Neural cell (in vitro differentiated cells): ENCODE measurements at regions not wholly inside any gene's neighbourhood (a gene's known extent, or its start where the extent isn't known, plus 50 kb on each side); places are given as distances from the start of the nearest gene placed in this dataset.

Experiments used
- H2AFZ ChIP-seq: fragments of 200-600, 300-800 bp; sonication (generic), shearing (Covaris generic); 2 replicates; pipeline ENCODE4 v1.6.0; 2014; ENCODE audit warnings: low read depth, mild to moderate bottlenecking, antibody characterized with exemption, low read length, moderate library complexity
- H3F3A ChIP-seq: fragments of 200-600 bp; shearing (Covaris generic); 2 replicates; pipeline ENCODE4 v1.6.1; 2016; ENCODE audit warnings: mild to moderate bottlenecking, moderate library complexity, mixed read lengths, antibody characterized with exemption, low read length; ENCODE audit not compliant: insufficient read depth, poor library complexity, severe bottlenecking
- H3K27ac ChIP-seq: fragments of 200-600, 300-800 bp; sonication (generic), shearing (Covaris generic); 2 replicates; pipeline ENCODE4 v1.5.1; 2014; ENCODE audit warnings: mild to moderate bottlenecking, low read length, moderate library complexity
- H3K27me3 ChIP-seq: fragments of 300-800, 200-600 bp; sonication (generic), shearing (Covaris generic); 2 replicates; pipeline ENCODE4 v1.6.0; 2014; ENCODE audit warnings: mild to moderate bottlenecking, low read depth, low read length, moderate library complexity; ENCODE audit not compliant: insufficient read depth
- H3K36me3 ChIP-seq: fragments of 300-800, 200-600 bp; sonication (generic), shearing (Covaris generic); 2 replicates; pipeline ENCODE4 v1.5.1; 2014; ENCODE audit warnings: mild to moderate bottlenecking, antibody characterized with exemption, low read length, moderate library complexity; ENCODE audit not compliant: insufficient read depth
- H3K4me2 ChIP-seq: fragments of 300-800, 200-600 bp; sonication (generic), shearing (Covaris generic); 2 replicates; pipeline ENCODE4 v1.6.0; 2014; ENCODE audit warnings: mild to moderate bottlenecking, low read length
- H3K4me3 ChIP-seq: fragments of 300-800, 200-600 bp; sonication (generic), shearing (Covaris generic); 2 replicates; pipeline ENCODE4 v1.5.1; 2014; ENCODE audit warnings: mild to moderate bottlenecking, low read length, moderate library complexity
- H3K79me2 ChIP-seq: fragments of 200-600 bp; shearing (Covaris generic); replicated peaks from 2 replicates; pipeline ENCODE4 v1.6.0; 2014; ENCODE audit warnings: mild to moderate bottlenecking, low read length, moderate library complexity; ENCODE audit not compliant: insufficient read depth
- H3K9ac ChIP-seq: fragments of 300-800, 200-600 bp; sonication (generic), shearing (Covaris generic); 2 replicates; pipeline ENCODE4 v1.6.1; 2016; ENCODE audit warnings: mild to moderate bottlenecking, low read length, mixed read lengths
- H3K9me2 ChIP-seq: fragments of 200-600 bp; shearing (Covaris generic); 2 replicates; pipeline ENCODE4 v1.6.1; 2016; ENCODE audit warnings: mild to moderate bottlenecking, low read length, mixed read lengths; ENCODE audit not compliant: insufficient read depth
- H3K9me3 ChIP-seq: fragments of 200-600, 300-800 bp; sonication (generic), shearing (Covaris generic); 2 replicates; pipeline ENCODE4 v1.6.1; 2016; ENCODE audit warnings: mild to moderate bottlenecking, mixed run types, low read length, moderate library complexity, mixed read lengths
- H4K20me1 ChIP-seq: fragments of 200-600 bp; shearing (Covaris generic); 2 replicates; pipeline ENCODE4 v1.6.1; 2016; ENCODE audit warnings: mild to moderate bottlenecking, mixed run types; ENCODE audit not compliant: insufficient read depth
- EP300 ChIP-seq: fragments of 450-650 bp; conservative IDR thresholded peaks from 2 replicates; pipeline ENCODE4 v1.6.1; 2014; ENCODE audit warnings: antibody characterized with exemption, mild to moderate bottlenecking, moderate library complexity; ENCODE audit not compliant: poor library complexity, severe bottlenecking
- EZH2 ChIP-seq: fragments of 200-600, 300-800 bp; shearing (Covaris generic), sonication (generic); IDR thresholded peaks from 2 replicates; pipeline ENCODE4 v1.6.1; 2014; ENCODE audit warnings: antibody characterized with exemption, low read length, borderline replicate concordance, mild to moderate bottlenecking; ENCODE audit not compliant: insufficient read depth, poor library complexity, severe bottlenecking
- POLR2AphosphoS5 ChIP-seq: IDR thresholded peaks from 2 replicates; pipeline ENCODE4 v1.6.1; 2012
- RAD21 ChIP-seq: fragments of 450-650 bp; conservative IDR thresholded peaks from 2 replicates; pipeline ENCODE4 v1.6.1; 2014; ENCODE audit warnings: antibody characterized with exemption, mild to moderate bottlenecking, moderate library complexity
- REST ChIP-seq: IDR thresholded peaks from 2 replicates; pipeline ENCODE4 v1.6.1; 2012; ENCODE audit warnings: borderline replicate concordance
- SMC3 ChIP-seq: fragments of 450-650 bp; conservative IDR thresholded peaks from 2 replicates; pipeline ENCODE4 v1.6.1; 2014; ENCODE audit warnings: antibody characterized with exemption, mild to moderate bottlenecking, moderate library complexity; ENCODE audit not compliant: poor library complexity
- TAF1 ChIP-seq: IDR thresholded peaks from 2 replicates; pipeline ENCODE4 v1.6.1; 2012; ENCODE audit warnings: low read depth
- TF ChIP-seq, protein P1 (sequence below): fragments of 450-650 bp; IDR thresholded peaks from 2 replicates; pipeline ENCODE4 v1.5.1; 2014; ENCODE audit warnings: antibody characterized with exemption, mild to moderate bottlenecking, moderate library complexity; ENCODE audit not compliant: poor library complexity, severe bottlenecking

GRCh38 chr9:11708899-11709298 lies 984.3 kb upstream of the TYRP1 start:
- H3K4me3 ChIP-seq = no peak overlapping the region
- H3K27ac ChIP-seq = no peak overlapping the region
- H3K4me2 ChIP-seq = no peak overlapping the region
- no peaks in the 10 kb centered on the region for H3F3A ChIP-seq
- no peaks in the 10 kb centered on the region for H3K36me3 ChIP-seq
- H3K9me2 ChIP-seq = no peaks in the 10 kb centered on the region
- no peak overlapping the region for H2AFZ ChIP-seq
- no peaks in the 10 kb centered on the region for H4K20me1 ChIP-seq
- H3K9me3 ChIP-seq = no peaks in the 10 kb centered on the region
- no peaks in the 10 kb centered on the region for H3K27me3 ChIP-seq
- no peak overlapping the region for H3K9ac ChIP-seq
- TF ChIP-seq EP300 = peak; percentile 91
- TF ChIP-seq, protein P1, sequence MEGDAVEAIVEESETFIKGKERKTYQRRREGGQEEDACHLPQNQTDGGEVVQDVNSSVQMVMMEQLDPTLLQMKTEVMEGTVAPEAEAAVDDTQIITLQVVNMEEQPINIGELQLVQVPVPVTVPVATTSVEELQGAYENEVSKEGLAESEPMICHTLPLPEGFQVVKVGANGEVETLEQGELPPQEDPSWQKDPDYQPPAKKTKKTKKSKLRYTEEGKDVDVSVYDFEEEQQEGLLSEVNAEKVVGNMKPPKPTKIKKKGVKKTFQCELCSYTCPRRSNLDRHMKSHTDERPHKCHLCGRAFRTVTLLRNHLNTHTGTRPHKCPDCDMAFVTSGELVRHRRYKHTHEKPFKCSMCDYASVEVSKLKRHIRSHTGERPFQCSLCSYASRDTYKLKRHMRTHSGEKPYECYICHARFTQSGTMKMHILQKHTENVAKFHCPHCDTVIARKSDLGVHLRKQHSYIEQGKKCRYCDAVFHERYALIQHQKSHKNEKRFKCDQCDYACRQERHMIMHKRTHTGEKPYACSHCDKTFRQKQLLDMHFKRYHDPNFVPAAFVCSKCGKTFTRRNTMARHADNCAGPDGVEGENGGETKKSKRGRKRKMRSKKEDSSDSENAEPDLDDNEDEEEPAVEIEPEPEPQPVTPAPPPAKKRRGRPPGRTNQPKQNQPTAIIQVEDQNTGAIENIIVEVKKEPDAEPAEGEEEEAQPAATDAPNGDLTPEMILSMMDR = no peak
- no peak for TF ChIP-seq TAF1
- TF ChIP-seq POLR2AphosphoS5 = peak; percentile 63
- peak; percentile 43 for TF ChIP-seq REST
- TF ChIP-seq SMC3 = no peak
- TF ChIP-seq RAD21 = no peak
- TF ChIP-seq EZH2 = no peak
- no peaks in the 10 kb centered on the region for H3K79me2 ChIP-seq

GRCh38 chr9:11709567-11709966 lies 983.6 kb upstream of the TYRP1 start:
- Histone ChIP-seq H3K4me3 (no peak overlapping the region), H3F3A (no peaks in the 10 kb centered on the region), H3K9ac (no peak overlapping the region)

More at GRCh38 chr9:11709567-11709966, 983.6 kb upstream of the TYRP1 start:
- TF ChIP-seq REST (no peak), TAF1 (no peak), RAD21 (no peak)
- Histone ChIP-seq H2AFZ (no peak overlapping the region), H3K9me3 (no peaks in the 10 kb centered on the region), H3K4me2 (no peak overlapping the region), H3K36me3 (no peaks in the 10 kb centered on the region), H3K27me3 (no peaks in the 10 kb centered on the region), H3K9me2 (no peaks in the 10 kb centered on the region), H3K27ac (no peak overlapping the region), H3K79me2 (no peaks in the 10 kb centered on the region), H4K20me1 (no peaks in the 10 kb centered on the region)
